ENCODE measurements at regions not wholly inside any gene's neighbourhood (a gene's known extent, or its start where the extent isn't known, plus 50 kb on each side); places are given as distances from the start of the nearest gene placed in this dataset.
"Not testable (repeated sequence)": the region's sequence is repeated elsewhere in the genome, so short reads cannot be mapped to it uniquely, and the experiment has no call there.

- DNase-seq (ENCODE audit: low read depth in 4 of 4, low spot score in 3 of 4), result no peak
Observed at GRCh38 chr20:51135926-51136715, 113.2 kb upstream of the KCNG1 start.

- no peak for DNase-seq (ENCODE audit: low read depth in 4 of 4, low spot score in 3 of 4)
Observed at GRCh38 chr20:51134405-51134804, 111.5 kb upstream of the KCNG1 start.

DNA sequence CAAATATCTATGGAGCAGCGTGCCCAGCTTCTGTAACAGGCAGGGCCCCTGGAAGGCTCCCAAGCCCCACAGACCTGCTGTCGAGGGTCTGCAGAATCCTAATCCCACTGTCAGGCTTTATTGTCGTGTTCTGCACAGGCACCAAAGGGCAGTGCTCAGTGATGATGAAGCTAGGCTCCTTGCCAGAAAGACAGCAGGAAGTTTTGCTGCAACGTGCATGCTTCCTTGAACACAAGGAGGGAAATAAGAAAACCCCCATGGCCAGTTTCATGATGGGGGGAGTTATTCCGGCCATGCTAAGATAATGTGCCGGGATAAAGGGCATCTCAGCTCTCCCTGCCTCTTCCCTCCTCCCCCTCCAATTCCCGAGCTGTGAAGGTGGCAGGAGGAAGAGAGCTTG is 109.4 kb upstream of the KCNG1 start:
- DNase-seq (ENCODE audit: low read depth in 4 of 4, low spot score in 3 of 4), result no peak

- DNase-seq (ENCODE audit: low read depth in 4 of 4, low spot score in 3 of 4), result no peak
Observed at GRCh38 chr20:51131811-51132210, 108.9 kb upstream of the KCNG1 start.

DNA sequence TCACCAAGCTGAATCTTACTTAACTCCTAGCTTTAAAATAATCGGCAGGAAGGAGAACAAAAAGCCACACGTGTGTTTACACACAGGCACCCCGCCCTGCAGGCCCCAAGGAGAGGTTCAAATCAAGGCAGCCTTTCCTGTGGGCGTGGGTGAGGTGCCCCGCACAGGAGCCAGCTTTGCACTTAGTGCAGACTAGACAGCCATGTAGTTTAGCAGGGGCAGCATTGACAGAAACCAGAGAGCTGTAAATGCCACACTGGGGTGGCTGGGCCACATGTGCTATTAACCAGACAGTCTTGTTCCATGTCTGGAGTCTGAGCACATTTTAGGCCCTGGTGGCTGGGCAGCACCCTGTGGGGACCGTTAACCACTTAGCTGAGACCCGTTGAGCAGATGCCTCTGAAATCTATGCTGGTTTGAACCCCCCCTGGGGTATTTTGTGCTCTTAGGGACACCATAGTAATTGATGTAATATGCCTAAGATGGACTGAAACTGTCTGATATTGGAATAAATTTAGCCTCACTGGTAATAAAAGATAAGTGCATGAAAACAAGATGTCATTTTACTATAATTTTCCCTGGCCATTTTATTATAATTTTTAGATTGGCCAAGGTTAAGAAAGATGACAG is 106.4 kb upstream of the KCNG1 start:
- DNase-seq (ENCODE audit: low read depth in 4 of 4, low spot score in 3 of 4), result no peak

DNA sequence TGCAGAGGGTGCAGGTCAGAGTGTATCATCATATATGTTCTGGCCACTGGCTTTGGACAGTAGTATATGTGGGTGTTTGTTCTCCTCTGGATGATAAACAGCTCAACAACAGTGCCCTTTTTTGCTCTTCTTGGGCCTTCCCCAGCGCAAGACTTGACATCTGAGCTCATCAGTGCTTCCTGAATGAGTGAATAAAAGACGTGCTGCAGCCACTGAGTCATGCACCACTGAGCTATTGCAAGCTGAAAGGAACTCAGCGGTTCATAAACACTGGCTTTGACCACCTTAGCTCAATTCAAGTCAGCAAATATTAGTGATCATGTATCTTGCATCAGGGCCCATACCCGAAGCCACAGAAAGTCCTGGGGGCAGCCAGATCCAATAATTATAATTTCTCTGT is 105.3 kb upstream of the KCNG1 start:
- no peak for DNase-seq (ENCODE audit: low read depth in 4 of 4, low spot score in 3 of 4)

- DNase-seq (ENCODE audit: low read depth in 4 of 4, low spot score in 3 of 4), result no peak
Observed at GRCh38 chr20:51127713-51128112, 104.8 kb upstream of the KCNG1 start.

- no peak for DNase-seq (ENCODE audit: low read depth in 4 of 4, low spot score in 3 of 4)
Observed at GRCh38 chr20:51126337-51126736, 103.4 kb upstream of the KCNG1 start.

- DNase-seq (ENCODE audit: low read depth in 4 of 4, low spot score in 3 of 4), result no peak
Observed at GRCh38 chr20:51125780-51126179, 102.9 kb upstream of the KCNG1 start.

- no peak for DNase-seq (ENCODE audit: low read depth in 4 of 4, low spot score in 3 of 4)
Observed at GRCh38 chr20:51125105-51125504, 102.2 kb upstream of the KCNG1 start.

DNA sequence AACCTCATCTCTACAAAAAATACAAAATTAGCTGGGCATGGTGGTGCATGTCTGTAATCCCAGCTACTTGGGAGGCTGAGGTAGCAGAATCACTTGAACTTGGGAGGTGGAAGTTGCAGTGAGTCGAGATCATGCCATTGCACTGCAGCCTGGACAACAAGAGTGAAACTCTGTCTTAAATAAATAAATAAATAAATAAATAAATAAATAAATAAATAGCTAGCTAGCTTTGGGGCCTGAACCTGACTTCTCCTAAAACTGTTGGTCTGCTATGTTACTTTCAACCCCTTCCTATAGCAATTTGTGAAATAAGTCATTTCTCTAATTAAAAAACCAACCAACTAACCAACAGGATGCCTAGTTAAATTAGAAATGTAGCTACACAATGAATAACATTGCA is 101.0 kb upstream of the KCNG1 start:
- DNase-seq (ENCODE audit: low read depth in 4 of 4, low spot score in 3 of 4), result not testable (repeated sequence)

DNA sequence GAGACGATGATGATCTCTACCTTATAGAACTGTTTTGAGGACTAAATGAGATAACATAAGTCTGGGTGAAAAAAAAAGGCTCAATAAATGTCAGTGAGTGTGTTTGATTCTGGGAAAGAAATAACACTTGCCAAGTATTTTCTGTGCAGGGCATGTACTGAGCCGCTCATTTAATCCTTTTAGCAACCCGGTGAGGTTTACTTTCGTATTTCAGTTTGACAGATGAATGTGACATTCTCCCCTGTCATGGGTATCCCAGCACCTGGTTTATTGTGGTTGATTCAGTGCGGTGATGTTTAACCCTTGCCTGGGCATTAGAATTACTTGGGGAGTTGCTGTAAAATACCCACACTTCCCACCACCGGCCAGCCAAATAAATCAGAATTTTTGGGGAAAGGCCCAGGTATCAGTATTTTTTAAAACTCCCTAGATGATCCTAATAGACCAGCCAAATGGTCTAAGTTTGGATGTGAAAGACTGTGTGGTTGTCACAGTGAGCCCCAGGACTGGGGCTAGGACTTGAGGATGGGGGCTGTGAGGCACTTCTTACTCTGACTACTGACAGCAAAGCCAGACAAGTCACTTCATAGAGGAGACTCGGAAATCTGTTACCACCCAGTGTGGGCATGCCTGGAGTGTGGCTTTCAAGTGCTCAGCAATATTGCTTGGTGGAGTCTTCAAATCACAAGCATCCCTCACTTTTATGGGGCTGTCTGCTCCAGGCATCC is 100.2 kb upstream of the KCNG1 start:
- DNase-seq (ENCODE audit: low read depth in 4 of 4, low spot score in 3 of 4), result no peak

GRCh38 chr20:51121901-51122412 is 99.0 kb upstream of the KCNG1 start:
- no peak for DNase-seq (ENCODE audit: low read depth in 4 of 4, low spot score in 3 of 4)

DNA sequence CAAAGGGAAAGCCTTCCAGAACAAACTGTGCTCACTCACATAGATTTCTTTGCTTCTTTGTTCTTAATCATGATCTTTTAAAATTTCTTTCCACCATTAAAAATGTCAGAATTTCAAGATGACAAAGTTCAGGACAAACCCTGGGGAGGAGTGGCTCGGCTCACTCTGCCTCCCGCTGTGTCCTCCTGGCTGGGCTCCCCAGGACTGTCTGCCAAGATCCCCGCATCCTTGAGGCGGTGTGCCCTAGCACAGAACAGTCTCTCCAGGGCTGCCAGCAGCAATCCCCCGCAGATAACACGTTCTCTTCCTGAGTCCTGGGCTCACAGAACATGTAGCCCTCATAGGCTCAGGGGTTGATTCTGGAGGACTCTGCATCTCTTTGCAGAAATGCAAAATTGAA is 98.4 kb upstream of the KCNG1 start:
- no peak for DNase-seq (ENCODE audit: low read depth in 4 of 4, low spot score in 3 of 4)

GRCh38 chr20:51120868-51121267 is 98.0 kb upstream of the KCNG1 start:
- DNase-seq (ENCODE audit: low read depth in 4 of 4, low spot score in 3 of 4), result no peak

GRCh38 chr20:51120438-51120837 is 97.5 kb upstream of the KCNG1 start:
- DNase-seq (ENCODE audit: low read depth in 4 of 4, low spot score in 3 of 4), result no peak

DNA sequence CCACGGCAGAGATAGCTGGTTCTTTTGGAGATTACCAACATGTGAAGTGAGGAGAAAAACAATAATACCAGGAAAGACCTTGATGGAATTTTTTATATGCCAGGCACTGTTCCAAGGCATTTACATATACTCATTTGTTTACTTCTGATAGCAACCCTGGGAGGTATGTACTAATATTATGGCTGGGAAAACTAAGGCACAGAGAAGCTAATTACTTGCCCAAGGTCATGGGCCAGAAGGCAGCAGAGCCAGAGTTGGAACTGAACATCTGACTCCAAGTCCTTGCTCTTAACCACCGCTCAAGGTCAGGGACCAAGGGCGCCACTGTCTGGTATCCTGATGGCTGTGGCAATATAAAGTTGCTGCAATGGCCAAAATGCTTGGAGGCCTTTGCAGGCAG is 97.0 kb upstream of the KCNG1 start:
- no peak for DNase-seq (ENCODE audit: low read depth in 4 of 4, low spot score in 3 of 4)

- DNase-seq (ENCODE audit: low read depth in 4 of 4, low spot score in 3 of 4), result no peak
Observed at GRCh38 chr20:51118985-51119527, 96.1 kb upstream of the KCNG1 start.

GRCh38 chr20:51118216-51118615 is 95.3 kb upstream of the KCNG1 start:
- DNase-seq (ENCODE audit: low read depth in 4 of 4, low spot score in 3 of 4), result no peak

- no peak for DNase-seq (ENCODE audit: low read depth in 4 of 4, low spot score in 3 of 4)
Observed at GRCh38 chr20:51116765-51117686, 94.1 kb upstream of the KCNG1 start.
